Osteocyte (in vitro differentiated cells): ENCODE measurements at regions not wholly inside any gene's neighbourhood (a gene's known extent, or its start where the extent isn't known, plus 50 kb on each side); places are given as distances from the start of the nearest gene placed in this dataset.

ENCODE experiments used
- DNase-seq: peaks from one replicate; pipeline ENCODE4 v3.0.0; 2021; ENCODE audit warnings: mixed read lengths; ENCODE audit not compliant: unreplicated experiment; ENCODE audit errors: extremely low spot score
- H3K27ac Mint-ChIP-seq: one replicate; pipeline ENCODE4 v1.8.0; 2021; ENCODE audit warnings: mild to moderate bottlenecking, mixed read lengths; ENCODE audit not compliant: unreplicated experiment
- H3K27me3 Mint-ChIP-seq: one replicate; pipeline ENCODE4 v1.8.0; 2021; ENCODE audit warnings: mixed read lengths; ENCODE audit not compliant: unreplicated experiment
- H3K36me3 Mint-ChIP-seq: one replicate; pipeline ENCODE4 v1.8.0; 2021; ENCODE audit warnings: mixed read lengths; ENCODE audit not compliant: unreplicated experiment
- H3K4me1 Mint-ChIP-seq: one replicate; pipeline ENCODE4 v1.8.0; 2021; ENCODE audit warnings: mixed read lengths; ENCODE audit not compliant: unreplicated experiment
- H3K4me3 Mint-ChIP-seq: one replicate; pipeline ENCODE4 v1.8.0; 2021; ENCODE audit warnings: mild to moderate bottlenecking, moderate library complexity, mixed read lengths; ENCODE audit not compliant: unreplicated experiment
- H3K9me3 Mint-ChIP-seq: one replicate; pipeline ENCODE4 v1.8.0; 2021; ENCODE audit warnings: mixed read lengths; ENCODE audit not compliant: unreplicated experiment
- TF ChIP-seq, protein P1 (sequence below): fragments of 200-600 bp; sonication (generic); IDR thresholded peaks from 2 replicates; pipeline ENCODE4 v1.5.0; 2021; ENCODE audit warnings: antibody characterized with exemption, mild to moderate bottlenecking, moderate library complexity

DNA sequence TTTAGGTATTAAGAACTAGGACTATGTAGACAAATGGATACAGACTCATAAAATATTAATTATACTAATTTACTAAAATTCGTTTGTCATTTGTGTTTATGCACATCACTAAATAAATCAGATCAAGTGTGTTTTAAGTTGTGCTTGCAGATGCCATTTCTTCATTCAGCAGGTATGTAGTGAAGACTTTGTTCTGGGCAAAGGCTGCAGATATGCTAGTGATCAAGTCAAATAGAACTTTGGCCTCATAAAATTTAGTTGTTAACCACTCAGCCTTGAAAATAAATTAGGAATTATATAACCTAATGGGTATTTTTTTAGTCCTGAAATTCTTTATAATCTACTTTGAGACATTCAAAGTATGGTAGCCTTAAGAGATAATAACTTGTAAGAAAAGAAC lies 80.4 kb upstream of the TRPC4 start:
- no peaks in the 10 kb centered on the region for H3K4me1 Mint-ChIP-seq
- TF ChIP-seq, protein P1, sequence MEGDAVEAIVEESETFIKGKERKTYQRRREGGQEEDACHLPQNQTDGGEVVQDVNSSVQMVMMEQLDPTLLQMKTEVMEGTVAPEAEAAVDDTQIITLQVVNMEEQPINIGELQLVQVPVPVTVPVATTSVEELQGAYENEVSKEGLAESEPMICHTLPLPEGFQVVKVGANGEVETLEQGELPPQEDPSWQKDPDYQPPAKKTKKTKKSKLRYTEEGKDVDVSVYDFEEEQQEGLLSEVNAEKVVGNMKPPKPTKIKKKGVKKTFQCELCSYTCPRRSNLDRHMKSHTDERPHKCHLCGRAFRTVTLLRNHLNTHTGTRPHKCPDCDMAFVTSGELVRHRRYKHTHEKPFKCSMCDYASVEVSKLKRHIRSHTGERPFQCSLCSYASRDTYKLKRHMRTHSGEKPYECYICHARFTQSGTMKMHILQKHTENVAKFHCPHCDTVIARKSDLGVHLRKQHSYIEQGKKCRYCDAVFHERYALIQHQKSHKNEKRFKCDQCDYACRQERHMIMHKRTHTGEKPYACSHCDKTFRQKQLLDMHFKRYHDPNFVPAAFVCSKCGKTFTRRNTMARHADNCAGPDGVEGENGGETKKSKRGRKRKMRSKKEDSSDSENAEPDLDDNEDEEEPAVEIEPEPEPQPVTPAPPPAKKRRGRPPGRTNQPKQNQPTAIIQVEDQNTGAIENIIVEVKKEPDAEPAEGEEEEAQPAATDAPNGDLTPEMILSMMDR: no peak
- no peaks in the 10 kb centered on the region for H3K36me3 Mint-ChIP-seq
- no peak overlapping the region for H3K4me3 Mint-ChIP-seq
- DNase-seq: no peak
- no peaks in the 10 kb centered on the region for H3K9me3 Mint-ChIP-seq
- no peak overlapping the region for H3K27ac Mint-ChIP-seq
- H3K27me3 Mint-ChIP-seq: no peaks in the 10 kb centered on the region

- no peak overlapping the region for H3K27ac Mint-ChIP-seq
- TF ChIP-seq, protein P1: no peak
- H3K4me1 Mint-ChIP-seq: no peaks in the 10 kb centered on the region
- no peak overlapping the region for H3K4me3 Mint-ChIP-seq
- no peaks in the 10 kb centered on the region for H3K36me3 Mint-ChIP-seq
- H3K27me3 Mint-ChIP-seq: no peaks in the 10 kb centered on the region
- no peak for DNase-seq
- no peaks in the 10 kb centered on the region for H3K9me3 Mint-ChIP-seq
These were observed 78.0 kb upstream of the TRPC4 start for GRCh38 chr13:37947419-37948140.

DNA sequence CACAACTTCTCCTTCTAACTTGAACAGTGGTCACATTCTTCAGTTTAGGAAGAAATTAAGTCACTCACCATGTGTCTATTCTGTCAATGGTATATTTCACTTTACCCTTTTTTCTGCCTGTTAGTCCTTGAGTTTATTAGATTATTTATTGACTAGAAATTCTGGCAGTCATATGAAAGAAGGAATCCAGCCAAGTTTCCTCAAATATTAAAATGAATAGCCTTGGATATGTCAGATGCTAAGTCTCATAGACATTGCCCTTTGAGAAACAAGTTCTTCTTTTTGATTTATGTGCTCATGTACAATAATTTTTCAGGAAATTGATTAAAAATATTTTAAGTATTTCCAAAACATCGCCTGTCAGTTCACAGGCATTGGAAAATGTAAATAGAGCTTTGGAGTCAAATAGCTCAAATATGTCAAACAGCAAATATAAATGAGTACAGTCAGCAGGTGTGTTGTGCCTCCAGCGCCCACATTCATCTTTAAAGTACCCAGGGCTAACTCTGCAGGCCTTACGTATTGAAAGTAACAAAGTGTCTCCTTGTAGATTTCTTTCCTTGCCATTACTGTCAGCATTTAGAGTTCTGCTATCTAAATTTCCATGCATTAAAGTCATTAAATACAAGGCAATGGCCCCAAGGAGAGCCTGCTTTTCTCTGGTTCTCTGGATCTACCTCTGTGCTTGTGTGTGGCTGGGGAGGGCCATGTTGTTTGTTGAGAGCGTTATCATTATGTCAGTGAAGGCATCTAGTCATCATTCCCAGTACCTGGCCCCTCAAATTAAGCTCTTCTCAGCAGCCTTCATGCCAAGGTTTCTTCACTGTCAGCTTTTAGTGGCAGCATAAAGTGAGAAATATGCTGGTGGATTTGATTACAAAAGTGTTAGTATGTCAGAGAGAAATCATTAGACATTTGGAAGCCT lies 76.3 kb upstream of the TRPC4 start:
- TF ChIP-seq, protein P1: no peak
- H3K27ac Mint-ChIP-seq: no peak overlapping the region

GRCh38 chr13:37944869-37945442 lies 75.4 kb upstream of the TRPC4 start:
- Mint-ChIP-seq H3K27me3 (no peaks in the 10 kb centered on the region), H3K9me3 (no peaks in the 10 kb centered on the region), H3K27ac (no peak overlapping the region), H3K4me3 (no peak overlapping the region), H3K4me1 (no peaks in the 10 kb centered on the region), H3K36me3 (no peaks in the 10 kb centered on the region)
- DNase-seq: no peak
- TF ChIP-seq, protein P1: no peak

More for the DNA sequence above, 76.3 kb upstream of the TRPC4 start:
- H3K9me3 Mint-ChIP-seq: no peaks in the 10 kb centered on the region
- no peaks in the 10 kb centered on the region for H3K36me3 Mint-ChIP-seq
- no peak for DNase-seq
- no peaks in the 10 kb centered on the region for H3K27me3 Mint-ChIP-seq
- H3K4me1 Mint-ChIP-seq: no peaks in the 10 kb centered on the region
- no peak overlapping the region for H3K4me3 Mint-ChIP-seq
